Sigmoid colon (tissue), 4 donors: ENCODE measurements at regions not wholly inside any gene's neighbourhood (a gene's known extent, or its start where the extent isn't known, plus 50 kb on each side); places are given as distances from the start of the nearest gene placed in this dataset.

Experiments
- CTCF ChIP-seq, 4 experiments: fragments of 450-650 bp in 3 of 4; fragments of 200-600 bp in 1 of 4; IDR thresholded peaks; one replicate each; pipeline ENCODE4 v1.5.1; 2016 to 2019; ENCODE audit warnings: antibody characterized with exemption in 4 of 4, mild to moderate bottlenecking in 3 of 4, moderate library complexity in 2 of 4
- EP300 ChIP-seq, 4 donors: sonication (generic); formaldehyde crosslinking; IDR thresholded peaks; one replicate each; pipeline ENCODE4 v1.6.1; 2017; ENCODE audit warnings: antibody characterized with exemption in 4 of 4

- TF ChIP-seq CTCF (IDR thresholded peaks at IDR 0.05) (no peak), EP300 (IDR thresholded peaks at IDR 0.05) (no peak)
Measured at GRCh38 chr15:39192979-39193560, 387.8 kb upstream of the THBS1 start.
